Stomach smooth muscle (tissue), 2 donors: ENCODE measurements at regions not wholly inside any gene's neighbourhood (a gene's known extent, or its start where the extent isn't known, plus 50 kb on each side); places are given as distances from the start of the nearest gene placed in this dataset.
"Not testable (repeated sequence)": the region's sequence is repeated elsewhere in the genome, so short reads cannot be mapped to it uniquely, and the experiment has no call there.

Experiments used
- H3K27ac ChIP-seq: one replicate; pipeline ENCODE4 v1.7.0; 2013; ENCODE audit warnings: mild to moderate bottlenecking, low read length, inconsistent platforms
- H3K27me3 ChIP-seq, 2 donors: one replicate each; pipeline ENCODE4 v1.7.0; 2013; ENCODE audit warnings: low read length in 2 of 2; ENCODE audit not compliant: insufficient read depth in 2 of 2, control insufficient read depth in 1 of 2
- H3K36me3 ChIP-seq, 2 donors: one replicate each; pipeline ENCODE4 v1.7.0; 2013; ENCODE audit warnings: low read length in 2 of 2; ENCODE audit not compliant: control insufficient read depth in 2 of 2, insufficient read depth in 2 of 2
- H3K4me1 ChIP-seq: one replicate; pipeline ENCODE4 v1.7.0; 2013; ENCODE audit warnings: low read length; ENCODE audit not compliant: control insufficient read depth, insufficient read depth
- H3K4me3 ChIP-seq, 2 donors: one replicate each; pipeline ENCODE4 v1.7.0; 2013; ENCODE audit warnings: low read length in 2 of 2
- H3K9ac ChIP-seq, 2 donors: one replicate each; pipeline ENCODE4 v1.7.0; 2013; ENCODE audit warnings: low read length in 2 of 2, mild to moderate bottlenecking in 1 of 2
- H3K9me3 ChIP-seq, 2 donors: one replicate each; pipeline ENCODE4 v1.7.0; 2013; ENCODE audit warnings: low read length in 2 of 2; ENCODE audit not compliant: control insufficient read depth in 2 of 2
- donor health status: healthy.
- donor health status: Pancreatic carcinoma.

DNA sequence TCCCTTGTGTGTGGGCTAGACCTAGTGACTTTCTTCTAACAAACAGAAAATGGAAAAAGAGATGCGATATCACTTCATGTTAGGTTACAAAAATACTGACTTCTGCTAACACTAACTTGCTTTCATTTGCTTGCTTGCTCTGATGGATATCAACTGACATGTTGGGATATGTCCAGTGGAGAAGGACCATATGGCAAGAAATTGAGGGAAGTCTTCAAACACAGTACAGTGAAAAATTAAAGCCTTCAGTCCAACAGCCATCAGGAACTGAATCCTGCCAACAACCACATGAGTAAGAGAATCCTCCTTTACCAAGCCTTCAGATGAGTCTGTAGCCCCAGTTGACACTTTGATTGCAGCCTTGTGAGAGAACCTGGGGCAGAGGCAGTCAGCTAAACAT is 143.9 kb downstream of the MAIP1 start:
- Histone ChIP-seq H3K36me3 (no peaks in the 10 kb centered on the region), H3K27ac (no peak overlapping the region), H3K9ac (no peak overlapping the region), H3K4me3 (no peak overlapping the region), H3K27me3 (no peaks in the 10 kb centered on the region), H3K9me3 (no peaks in the 10 kb centered on the region), H3K4me1 (peaks cover 3% of the 10 kb centered on the region)

GRCh38 chr2:200100027-200100426 is 144.6 kb downstream of the MAIP1 start:
- H3K27me3 ChIP-seq: no peaks in the 10 kb centered on the region

DNA sequence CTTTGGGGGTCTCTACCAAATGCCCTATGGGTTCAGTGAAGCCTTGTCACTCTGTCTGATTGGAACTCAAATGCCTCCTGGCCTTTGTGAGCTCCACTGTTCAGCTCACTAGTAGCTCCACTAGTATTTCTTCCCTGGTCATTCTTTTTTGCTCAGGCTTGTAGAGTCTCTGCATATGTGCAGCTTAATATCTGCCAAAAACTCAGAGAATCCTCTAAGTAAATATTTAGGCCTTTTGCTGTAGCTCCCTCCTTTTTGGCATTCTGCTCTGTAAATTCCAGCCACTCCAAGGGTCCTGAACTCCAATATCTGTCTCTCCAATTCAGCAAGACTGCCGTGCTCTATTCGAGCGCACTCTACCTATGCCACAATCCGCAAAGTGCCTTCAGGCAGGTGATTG is 146.5 kb downstream of the MAIP1 start:
- Histone ChIP-seq H3K27me3 (no peaks in the 10 kb centered on the region), H3K27ac (no peak overlapping the region), H3K9me3 (no peaks in the 10 kb centered on the region)

More at GRCh38 chr2:200100027-200100426, 144.6 kb downstream of the MAIP1 start:
- no peaks in the 10 kb centered on the region for H3K36me3 ChIP-seq
- H3K27ac ChIP-seq: no peak overlapping the region
- no peak overlapping the region for H3K4me3 ChIP-seq
- H3K4me1 ChIP-seq: peaks cover 3% of the 10 kb centered on the region
- no peaks in the 10 kb centered on the region for H3K9me3 ChIP-seq
- H3K9ac ChIP-seq: no peak overlapping the region

GRCh38 chr2:200102971-200103370 is 147.6 kb downstream of the MAIP1 start:
- Histone ChIP-seq H3K36me3 (no peaks in the 10 kb centered on the region), H3K9me3 (no peaks in the 10 kb centered on the region), H3K9ac (no peak overlapping the region), H3K27ac (no peak overlapping the region), H3K4me1 (peaks cover 3% of the 10 kb centered on the region), H3K4me3 (no peak overlapping the region), H3K27me3 (no peaks in the 10 kb centered on the region)

More for the DNA sequence above, 146.5 kb downstream of the MAIP1 start:
- H3K9ac ChIP-seq: no peak overlapping the region
- peaks cover 3% of the 10 kb centered on the region for H3K4me1 ChIP-seq
- H3K36me3 ChIP-seq: no peaks in the 10 kb centered on the region
- peak overlapping the region in 1 of 2 donors; percentile 24 for H3K4me3 ChIP-seq

- Histone ChIP-seq H3K9ac (no peak overlapping the region), H3K27me3 (no peaks in the 10 kb centered on the region), H3K27ac (no peak overlapping the region), H3K4me1 (peaks cover 3% of the 10 kb centered on the region), H3K9me3 (no peaks in the 10 kb centered on the region), H3K4me3 (no peak overlapping the region), H3K36me3 (no peaks in the 10 kb centered on the region)
These were observed 148.6 kb downstream of the MAIP1 start for GRCh38 chr2:200104015-200104414.

- Histone ChIP-seq H3K9me3 (no peaks in the 10 kb centered on the region), H3K9ac (no peak overlapping the region), H3K27ac (no peak overlapping the region), H3K4me1 (no peaks in the 10 kb centered on the region), H3K36me3 (no peaks in the 10 kb centered on the region), H3K27me3 (no peaks in the 10 kb centered on the region), H3K4me3 (no peak overlapping the region)
These were observed 152.3 kb downstream of the MAIP1 start for GRCh38 chr2:200107514-200108217.

DNA sequence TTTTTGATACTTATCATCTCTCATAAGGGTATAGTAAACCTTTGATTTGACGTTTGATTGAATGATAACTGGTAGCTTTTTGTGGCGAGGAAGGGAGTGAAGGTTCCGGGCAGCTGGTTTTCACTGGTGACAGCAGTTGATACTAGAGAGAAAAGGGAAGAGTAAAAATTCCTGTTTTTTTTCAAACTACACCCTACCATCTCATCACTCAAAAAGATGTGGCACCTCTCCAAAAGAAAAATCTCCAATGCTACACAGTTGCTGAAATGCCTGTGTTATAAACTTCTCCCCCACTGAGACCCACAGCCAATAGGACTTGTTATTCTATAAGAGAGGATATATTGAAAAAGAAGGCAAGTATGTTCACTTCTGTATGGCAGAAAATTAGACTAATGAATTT is 154.0 kb downstream of the MAIP1 start:
- no peak overlapping the region for H3K9ac ChIP-seq
- H3K27ac ChIP-seq: no peak overlapping the region
- H3K4me3 ChIP-seq: no peak overlapping the region
- H3K4me1 ChIP-seq: no peaks in the 10 kb centered on the region
- H3K36me3 ChIP-seq: no peaks in the 10 kb centered on the region
- H3K27me3 ChIP-seq: no peaks in the 10 kb centered on the region
- no peaks in the 10 kb centered on the region for H3K9me3 ChIP-seq

DNA sequence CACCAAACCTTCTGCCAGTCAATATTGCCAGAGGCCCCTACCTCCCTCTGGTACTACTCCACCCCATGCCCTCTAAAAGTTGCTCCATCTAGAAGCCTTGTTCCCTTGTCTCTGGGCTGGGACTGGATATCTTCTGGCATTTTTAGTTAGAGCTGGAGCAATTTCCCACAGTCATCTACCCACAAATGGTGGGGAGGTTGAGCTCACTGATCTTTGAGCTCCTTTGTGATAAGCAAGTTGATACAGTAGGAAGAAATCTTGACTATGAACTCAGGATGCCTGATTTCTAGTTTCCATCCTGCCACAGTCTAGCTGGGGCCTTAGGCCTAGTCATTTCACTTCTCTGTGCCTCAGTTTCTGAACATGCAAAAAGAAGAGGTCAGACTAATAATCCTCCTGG is 155.0 kb downstream of the MAIP1 start:
- Histone ChIP-seq H3K27me3 (no peaks in the 10 kb centered on the region), H3K9ac (no peak overlapping the region), H3K27ac (no peak overlapping the region), H3K36me3 (no peaks in the 10 kb centered on the region), H3K9me3 (no peaks in the 10 kb centered on the region), H3K4me3 (no peak overlapping the region), H3K4me1 (no peaks in the 10 kb centered on the region)

DNA sequence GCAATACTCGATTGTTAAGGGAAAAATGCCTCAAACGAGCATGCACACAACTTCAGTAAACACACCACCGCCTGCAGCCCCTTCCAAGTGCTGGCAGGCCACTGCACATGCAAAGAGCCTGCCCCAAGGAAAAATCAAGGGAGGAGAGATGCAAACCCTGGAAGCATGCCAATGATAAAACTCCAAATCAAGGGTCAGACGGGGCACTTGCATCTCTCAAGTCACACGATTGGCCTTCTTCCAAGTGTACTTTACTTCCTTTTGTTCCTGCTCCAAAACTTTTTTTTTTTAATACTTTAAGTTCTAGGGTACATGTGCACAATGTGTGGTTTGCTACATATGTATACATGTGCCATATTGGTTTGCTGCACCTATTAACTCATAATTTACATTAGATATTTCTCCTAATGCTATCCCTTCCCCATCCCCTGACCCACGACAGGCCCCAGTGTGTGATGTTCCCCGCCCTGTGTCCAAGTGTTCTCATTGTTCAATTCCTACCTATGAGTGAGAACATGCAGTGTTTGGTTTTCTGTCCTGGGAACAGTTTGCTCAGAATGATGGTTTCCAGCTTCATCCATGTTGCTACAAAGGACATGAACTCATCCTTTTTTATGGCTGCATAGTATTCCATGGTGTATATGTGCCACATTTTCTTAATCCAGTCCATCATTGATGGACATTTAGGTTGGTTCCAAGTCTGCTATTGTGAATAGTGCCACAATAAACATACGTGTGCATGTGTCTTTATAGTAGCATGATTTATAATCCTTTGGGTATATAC is 157.8 kb downstream of the MAIP1 start:
- not testable (repeated sequence) for H3K27ac ChIP-seq, H3K36me3 ChIP-seq, H3K27me3 ChIP-seq, H3K9ac ChIP-seq, H3K4me3 ChIP-seq, H3K4me1 ChIP-seq, H3K9me3 ChIP-seq

DNA sequence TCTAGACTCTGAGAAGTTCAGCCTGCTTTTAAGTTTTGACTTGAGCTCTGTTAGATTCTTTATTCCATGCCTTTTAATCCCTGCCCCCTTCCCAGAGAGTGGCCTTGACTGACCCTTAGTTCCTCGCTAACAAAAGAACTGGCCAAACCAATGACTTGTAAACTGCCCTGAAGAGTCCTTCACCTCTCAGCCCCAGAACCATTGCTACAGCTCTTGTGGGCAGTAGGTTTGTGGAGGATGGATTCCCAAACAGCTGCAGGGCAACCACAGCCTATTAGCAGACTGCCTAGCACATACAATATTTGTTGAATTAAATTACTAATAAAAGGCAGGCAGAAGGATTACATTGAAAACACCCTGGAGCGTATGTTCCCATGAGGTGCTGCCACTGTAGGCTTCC is 163.9 kb downstream of the MAIP1 start:
- Histone ChIP-seq H3K9ac (no peak overlapping the region), H3K36me3 (no peaks in the 10 kb centered on the region), H3K9me3 (no peaks in the 10 kb centered on the region), H3K27ac (no peak overlapping the region), H3K4me3 (no peak overlapping the region), H3K27me3 (no peaks in the 10 kb centered on the region), H3K4me1 (no peaks in the 10 kb centered on the region)

DNA sequence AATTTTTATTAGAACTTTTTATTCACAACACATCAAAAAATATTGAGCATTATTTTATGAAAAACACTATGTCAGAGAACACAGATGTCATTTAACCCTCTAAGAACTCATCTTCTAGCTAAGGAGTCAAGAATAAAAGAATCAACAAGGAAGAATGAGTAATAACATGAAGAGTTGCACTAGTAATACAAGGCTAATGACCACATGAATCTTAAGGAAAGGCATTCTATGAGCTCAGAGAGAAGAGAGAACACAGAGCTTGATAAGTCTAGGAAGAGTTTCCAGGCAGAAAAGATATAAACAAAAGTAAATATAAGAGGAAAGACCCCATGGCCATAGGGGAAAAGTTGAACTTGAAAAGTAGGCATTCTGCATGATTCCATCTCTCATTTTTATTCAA is 166.5 kb downstream of the MAIP1 start:
- no peaks in the 10 kb centered on the region for H3K4me1 ChIP-seq

More for the DNA sequence above, 166.5 kb downstream of the MAIP1 start:
- Histone ChIP-seq H3K9ac (no peak overlapping the region), H3K27ac (no peak overlapping the region), H3K36me3 (no peaks in the 10 kb centered on the region), H3K9me3 (no peaks in the 10 kb centered on the region), H3K27me3 (no peaks in the 10 kb centered on the region), H3K4me3 (no peak overlapping the region)
